ENCODE measurements at regions not wholly inside any gene's neighbourhood (a gene's known extent, or its start where the extent isn't known, plus 50 kb on each side); places are given as distances from the start of the nearest gene placed in this dataset.
A peak's percentile ranks its signal among the peaks of the same experiment; 100 is the strongest.

DNA sequence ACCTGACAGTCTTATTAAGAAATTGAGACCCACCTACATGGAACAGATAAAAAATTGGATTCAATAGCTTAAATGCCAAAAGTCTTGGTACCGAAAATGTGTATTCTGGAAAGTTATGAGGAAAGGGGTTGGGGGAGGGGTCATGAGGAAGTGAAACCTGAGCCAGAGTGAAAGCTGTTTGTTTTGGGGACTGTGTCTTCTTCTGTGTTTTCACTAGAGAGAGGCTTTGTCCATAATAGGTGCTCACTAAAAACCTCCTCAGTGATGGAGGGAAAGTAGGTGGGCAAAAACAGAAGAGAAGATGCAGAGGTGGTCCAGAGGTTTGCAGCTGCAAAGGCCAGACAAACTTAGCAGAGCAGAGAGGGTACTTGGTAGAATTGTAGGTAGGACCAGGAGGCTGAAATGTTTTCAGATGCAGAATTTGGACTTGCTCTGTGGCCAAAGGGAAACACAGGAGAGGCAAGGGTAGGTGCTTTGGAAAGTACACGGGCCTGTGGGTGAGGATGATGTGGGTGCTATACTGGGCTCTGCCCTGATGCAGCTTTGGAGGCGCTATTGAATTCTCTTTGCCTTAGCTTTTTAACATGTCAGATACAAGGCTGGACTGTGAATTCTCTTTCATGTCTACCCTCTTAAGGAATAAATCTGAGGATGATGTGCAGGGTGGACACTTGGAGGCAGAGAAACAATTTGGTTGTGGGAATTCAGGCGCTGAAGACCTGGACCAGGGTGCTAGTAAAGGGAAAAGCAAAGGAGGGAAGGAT lies 254.6 kb downstream of the PTEN start:
- H4K20me1 ChIP-seq (ENCODE audit: control insufficient read depth, insufficient read depth, low read length, poor library complexity, severe bottlenecking), result no peaks in the 10 kb centered on the region
- no peaks in the 10 kb centered on the region for H3K79me2 ChIP-seq (ENCODE audit: control insufficient read depth, insufficient read depth, low read length)
- ChIA-PET POLR2A (interaction anchor here (0.6 to 2.8 kb wide), 3 partner anchors 10 to 255 kb away, joined by 3 to 20 read pairs (median 8); partner anchors contain the start of genes KLLN and PTEN), CTCF (interaction anchor here (0.9 to 11.2 kb wide), 9 partner anchors 10 to 271 kb away, joined by 3 to 180 read pairs (median 4); partner anchors contain the start of genes KLLN and PTEN)
- H3K36me3 ChIP-seq (replicated peaks in 1 of 2; ENCODE audit: control extremely low read depth in 1 of 2, control insufficient read depth in 1 of 2, extremely low read depth in 1 of 2, insufficient read depth in 2 of 2, low read length in 1 of 2), result no peaks in the 10 kb centered on the region
- Mint-ChIP-seq H3K27me3 (no peaks in the 10 kb centered on the region), H3K4me3 (no peak overlapping the region), H3K4me1 (peaks cover 47% of the 10 kb centered on the region), H3K9me3 (ENCODE audit: insufficient read depth) (no peaks in the 10 kb centered on the region), H3K27ac (no peak overlapping the region)
- peaks cover 0 to 3% (median 0%) of the 10 kb centered on the region in 3 donors for H3K9me3 ChIP-seq (ENCODE audit: control extremely low read depth in 1 of 3, control insufficient read depth in 2 of 3, insufficient read depth in 1 of 3, low read length in 2 of 3)
- intact Hi-C loops (cut with micrococcal nuclease), result loop anchor here (1.0 to 10.0 kb wide), 4 partner anchors 10 to 163 kb away; no protein-coding TSS in a partner anchor
- peak; percentile 18 for ATAC-seq (ENCODE audit: low read depth)
- no peak overlapping the region for H3K9ac ChIP-seq (ENCODE audit: low read length)
- H3K4me2 ChIP-seq (replicated peaks; ENCODE audit: low read depth, low read length, poor library complexity, severe bottlenecking), result peak overlapping the region; percentile 27
- H3K4me3 ChIP-seq (ENCODE audit: control extremely low read depth in 1 of 5, extremely low read depth in 1 of 5, insufficient read depth in 1 of 5, low read depth in 2 of 5, low read length in 4 of 5), result no peak overlapping the region
- H3K4me1 ChIP-seq (ENCODE audit: control insufficient read depth in 2 of 2, insufficient read depth in 2 of 2, low read length in 2 of 2), result peaks cover 76 to 80% of the 10 kb centered on the region in 2 donors
- peak overlapping the region; percentile 26 to 67 for H3K27ac ChIP-seq (ENCODE audit: low read length in 2 of 2)
- DNase-seq, result peak; percentile 72
- peak overlapping the region; percentile 18 for H2AFZ ChIP-seq (ENCODE audit: insufficient read depth, low read depth, low read length, poor library complexity, severe bottlenecking)
- no peaks in the 10 kb centered on the region for H3K27me3 ChIP-seq (replicated peaks in 1 of 4; ENCODE audit: control extremely low read depth in 1 of 4, control insufficient read depth in 3 of 4, insufficient read depth in 4 of 4, low read length in 3 of 4)
- TF ChIP-seq EZH2 (IDR thresholded peaks at IDR 0.05; ENCODE audit: borderline replicate concordance, insufficient read depth, low read depth, low read length, poor library complexity, severe bottlenecking), result no peak
- TF ChIP-seq, protein P1, sequence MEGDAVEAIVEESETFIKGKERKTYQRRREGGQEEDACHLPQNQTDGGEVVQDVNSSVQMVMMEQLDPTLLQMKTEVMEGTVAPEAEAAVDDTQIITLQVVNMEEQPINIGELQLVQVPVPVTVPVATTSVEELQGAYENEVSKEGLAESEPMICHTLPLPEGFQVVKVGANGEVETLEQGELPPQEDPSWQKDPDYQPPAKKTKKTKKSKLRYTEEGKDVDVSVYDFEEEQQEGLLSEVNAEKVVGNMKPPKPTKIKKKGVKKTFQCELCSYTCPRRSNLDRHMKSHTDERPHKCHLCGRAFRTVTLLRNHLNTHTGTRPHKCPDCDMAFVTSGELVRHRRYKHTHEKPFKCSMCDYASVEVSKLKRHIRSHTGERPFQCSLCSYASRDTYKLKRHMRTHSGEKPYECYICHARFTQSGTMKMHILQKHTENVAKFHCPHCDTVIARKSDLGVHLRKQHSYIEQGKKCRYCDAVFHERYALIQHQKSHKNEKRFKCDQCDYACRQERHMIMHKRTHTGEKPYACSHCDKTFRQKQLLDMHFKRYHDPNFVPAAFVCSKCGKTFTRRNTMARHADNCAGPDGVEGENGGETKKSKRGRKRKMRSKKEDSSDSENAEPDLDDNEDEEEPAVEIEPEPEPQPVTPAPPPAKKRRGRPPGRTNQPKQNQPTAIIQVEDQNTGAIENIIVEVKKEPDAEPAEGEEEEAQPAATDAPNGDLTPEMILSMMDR (IDR thresholded peaks at IDR 0.05), result no peak
- WGBS (ENCODE audit: insufficient coverage), result 95% methylated on average over 2 of the region's 4 CpGs

DNA sequence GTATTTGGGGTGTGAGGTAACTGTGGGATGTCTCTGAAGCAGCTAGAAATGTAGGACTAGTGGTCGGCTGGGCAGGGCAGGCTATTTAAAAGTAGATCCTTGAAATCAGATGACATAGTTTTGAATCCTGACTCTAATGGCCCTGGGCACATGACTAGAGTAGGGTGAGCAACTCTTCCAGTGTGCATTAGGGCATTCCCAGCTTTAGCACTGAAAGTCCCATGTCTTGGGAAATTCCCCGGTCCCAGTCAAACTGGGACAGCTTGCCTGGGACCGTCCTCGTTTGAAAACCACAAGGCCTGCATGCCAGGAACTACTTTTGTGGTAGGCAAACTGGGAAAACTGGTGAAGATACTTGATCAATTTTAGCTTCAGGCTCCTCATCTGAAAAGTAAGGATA lies 255.3 kb downstream of the PTEN start:
- Histone ChIP-seq H3K4me2 (replicated peaks; ENCODE audit: low read depth, low read length, poor library complexity, severe bottlenecking) (peak overlapping the region; percentile 27), H3K79me2 (ENCODE audit: control insufficient read depth, insufficient read depth, low read length) (no peaks in the 10 kb centered on the region), H3K9me3 (ENCODE audit: control extremely low read depth in 1 of 3, control insufficient read depth in 2 of 3, insufficient read depth in 1 of 3, low read length in 2 of 3) (peaks cover 0 to 3% (median 0%) of the 10 kb centered on the region in 3 donors), H3K27me3 (replicated peaks in 1 of 4; ENCODE audit: control extremely low read depth in 1 of 4, control insufficient read depth in 3 of 4, insufficient read depth in 4 of 4, low read length in 3 of 4) (no peaks in the 10 kb centered on the region), H4K20me1 (ENCODE audit: control insufficient read depth, insufficient read depth, low read length, poor library complexity, severe bottlenecking) (no peaks in the 10 kb centered on the region), H3K9ac (ENCODE audit: low read length) (no peak overlapping the region), H2AFZ (ENCODE audit: insufficient read depth, low read depth, low read length, poor library complexity, severe bottlenecking) (peak overlapping the region; percentile 18), H3K4me1 (ENCODE audit: control insufficient read depth in 2 of 2, insufficient read depth in 2 of 2, low read length in 2 of 2) (peaks cover 69 to 74% of the 10 kb centered on the region in 2 donors), H3K4me3 (ENCODE audit: control extremely low read depth in 1 of 5, extremely low read depth in 1 of 5, insufficient read depth in 1 of 5, low read depth in 2 of 5, low read length in 4 of 5) (no peak overlapping the region), H3K27ac (ENCODE audit: low read length in 2 of 2) (peak overlapping the region; percentile 26 to 67), H3K36me3 (replicated peaks in 1 of 2; ENCODE audit: control extremely low read depth in 1 of 2, control insufficient read depth in 1 of 2, extremely low read depth in 1 of 2, insufficient read depth in 2 of 2, low read length in 1 of 2) (no peaks in the 10 kb centered on the region)
- Mint-ChIP-seq H3K27ac (peak overlapping the region; percentile 28), H3K4me1 (peaks cover 40% of the 10 kb centered on the region), H3K9me3 (ENCODE audit: insufficient read depth) (no peaks in the 10 kb centered on the region), H3K27me3 (no peaks in the 10 kb centered on the region), H3K4me3 (no peak overlapping the region)
- TF ChIP-seq, protein P1 (IDR thresholded peaks at IDR 0.05), result no peak
- TF ChIP-seq EZH2 (IDR thresholded peaks at IDR 0.05; ENCODE audit: borderline replicate concordance, insufficient read depth, low read depth, low read length, poor library complexity, severe bottlenecking), result no peak
- ATAC-seq (ENCODE audit: low read depth) (no peak), DNase-seq (no peak)
- WGBS (ENCODE audit: insufficient coverage), result 88% methylated on average over 4 of the region's 4 CpGs
- intact Hi-C loops (cut with micrococcal nuclease), result loop anchor here (5.0 to 10.0 kb wide), 2 partner anchors 36 to 164 kb away; no protein-coding TSS in a partner anchor
- CTCF ChIA-PET, result interaction anchor here (0.7 to 7.4 kb wide), 6 partner anchors 10 to 270 kb away, joined by 3 to 111 read pairs (median 4); no protein-coding TSS in a partner anchor
- POLR2A ChIA-PET, result interaction anchor here (0.6 to 2.8 kb wide), 2 partner anchors 12 to 256 kb away, joined by 3 to 20 read pairs; partner anchors contain the start of genes KLLN and PTEN

All from B cell (primary cell).